Hypothalamus (tissue), 51 donors: ENCODE measurements at regions not wholly inside any gene's neighbourhood (a gene's known extent, or its start where the extent isn't known, plus 50 kb on each side); places are given as distances from the start of the nearest gene placed in this dataset.
"Not testable (repeated sequence)": the region's sequence is repeated elsewhere in the genome, so short reads cannot be mapped to it uniquely, and the experiment has no call there.

Experiments
- DNase-seq, 51 donors: peaks; one replicate each; lab custom pipeline; 2025; lab: John Stamatoyannopoulos, UW

- DNase-seq = no peak
These were observed 316.1 kb downstream of the UTRN start for GRCh38 chr6:144601221-144601620.

DNA sequence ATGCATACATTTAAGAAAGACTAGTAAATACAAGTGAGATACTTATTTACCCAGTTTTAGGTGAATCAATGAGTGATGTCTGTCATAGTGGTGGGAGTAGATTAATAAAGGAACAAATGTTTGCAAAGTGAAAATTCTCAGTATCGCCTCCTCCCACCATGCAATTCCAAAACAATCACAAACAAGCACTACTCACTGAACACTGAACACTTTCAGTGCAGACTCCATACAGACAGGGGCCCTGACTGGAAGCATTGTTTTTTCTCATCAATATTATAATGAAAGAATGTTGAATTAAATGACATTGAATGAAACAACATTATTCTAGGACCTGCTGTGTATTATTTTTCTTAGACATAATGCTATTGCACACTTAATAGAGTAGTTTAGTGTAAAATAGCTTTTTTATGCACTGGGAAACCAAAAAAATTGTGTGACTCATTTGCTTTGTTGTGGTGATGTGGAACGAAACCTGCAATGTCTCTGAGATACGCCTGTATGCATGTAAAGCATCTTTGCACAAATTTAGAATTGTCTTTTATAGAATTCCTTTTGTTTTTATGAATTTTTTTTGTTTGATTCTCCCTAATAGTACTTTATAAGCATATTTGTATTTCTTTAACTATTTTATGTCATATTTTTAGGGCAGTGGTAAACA, 317.5 kb downstream of the UTRN start:
- no peak for DNase-seq

- no peak for DNase-seq
These were observed 320.9 kb downstream of the UTRN start for GRCh38 chr6:144606083-144606482.

- no peak for DNase-seq
These were observed 323.0 kb downstream of the UTRN start for GRCh38 chr6:144607998-144608735.

DNA sequence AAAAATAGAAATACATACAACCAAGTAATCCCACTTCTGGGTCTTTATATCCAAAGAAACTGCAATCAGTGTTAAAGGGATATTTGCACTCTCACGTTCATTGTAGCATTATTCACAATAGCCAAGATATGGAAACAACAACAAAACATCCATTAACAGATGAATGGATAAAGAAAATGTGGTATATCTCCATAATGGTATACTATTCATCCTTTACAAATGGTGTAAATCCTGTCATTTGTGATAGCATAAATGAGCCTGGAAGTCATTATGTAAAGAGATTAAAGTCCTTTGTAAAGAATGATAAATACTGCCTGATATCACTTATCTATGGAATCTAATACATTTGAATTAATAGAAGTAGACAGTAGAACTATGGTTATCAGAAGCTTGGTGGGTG, 327.7 kb downstream of the UTRN start:
- DNase-seq = no peak

GRCh38 chr6:144613859-144614258, 328.7 kb downstream of the UTRN start:
- no peak for DNase-seq

- no peak for DNase-seq
These were observed 330.7 kb downstream of the UTRN start for GRCh38 chr6:144615870-144616269.

DNA sequence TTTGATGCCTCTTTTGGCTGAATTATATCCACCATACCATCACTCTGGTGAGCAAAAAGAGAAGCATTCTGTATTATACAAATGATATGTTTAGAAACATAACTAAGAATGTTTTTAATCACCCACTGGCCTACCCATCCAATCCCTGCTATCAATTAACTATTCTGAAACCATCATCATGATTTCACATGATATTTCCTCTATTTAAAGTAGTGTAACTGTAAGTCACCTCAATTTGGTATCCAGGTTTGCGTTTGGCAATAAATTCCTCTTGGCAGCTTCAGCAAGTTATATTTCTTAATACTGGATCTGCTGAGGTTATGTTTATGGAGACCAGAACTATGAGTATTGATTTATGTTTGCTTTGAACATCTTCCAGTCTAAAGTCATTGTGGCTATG, 332.1 kb downstream of the UTRN start:
- no peak for DNase-seq

GRCh38 chr6:144617708-144618107, 332.6 kb downstream of the UTRN start:
- no peak for DNase-seq

GRCh38 chr6:144619966-144620365, 334.8 kb downstream of the UTRN start:
- no peak for DNase-seq

DNA sequence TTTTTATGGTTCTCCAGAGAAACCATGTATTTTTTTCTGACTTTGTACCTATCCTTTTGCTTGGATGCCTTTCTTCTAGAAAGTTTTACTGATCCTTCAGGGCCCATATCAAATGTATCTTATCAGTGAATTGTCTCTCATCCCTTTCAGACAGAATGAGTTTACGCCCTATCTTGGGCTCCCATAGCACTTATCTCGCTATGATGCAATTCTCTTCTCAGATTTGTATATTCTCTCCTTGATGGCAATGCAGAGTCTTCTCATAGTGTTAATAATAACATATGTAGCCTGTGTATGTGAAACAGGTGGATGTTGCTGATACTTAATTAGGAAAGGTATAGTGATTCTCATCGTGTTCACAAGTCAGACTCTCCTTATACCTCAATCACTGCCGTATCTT, 336.2 kb downstream of the UTRN start:
- DNase-seq = no peak

GRCh38 chr6:144624246-144624645, 339.1 kb downstream of the UTRN start:
- DNase-seq = no peak

DNA sequence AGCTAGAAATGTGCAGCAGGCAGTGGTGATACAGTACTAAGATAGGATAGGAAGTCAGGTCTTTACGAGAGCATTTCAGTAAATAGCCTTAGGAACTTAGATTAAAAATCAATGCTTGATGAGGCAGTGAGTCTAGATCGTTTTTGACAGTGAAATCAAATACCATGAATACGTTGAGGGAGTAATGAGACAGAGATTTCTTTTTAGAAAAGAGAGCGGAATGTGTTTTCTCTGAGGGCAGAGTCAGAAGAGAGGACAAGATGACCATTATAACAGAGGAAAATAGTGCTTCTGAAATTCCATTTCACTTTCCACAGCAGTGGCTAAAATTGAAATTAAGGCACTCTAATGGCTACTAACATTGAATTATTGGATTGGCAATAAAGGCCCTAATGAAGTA, 339.6 kb downstream of the UTRN start:
- no peak for DNase-seq

DNA sequence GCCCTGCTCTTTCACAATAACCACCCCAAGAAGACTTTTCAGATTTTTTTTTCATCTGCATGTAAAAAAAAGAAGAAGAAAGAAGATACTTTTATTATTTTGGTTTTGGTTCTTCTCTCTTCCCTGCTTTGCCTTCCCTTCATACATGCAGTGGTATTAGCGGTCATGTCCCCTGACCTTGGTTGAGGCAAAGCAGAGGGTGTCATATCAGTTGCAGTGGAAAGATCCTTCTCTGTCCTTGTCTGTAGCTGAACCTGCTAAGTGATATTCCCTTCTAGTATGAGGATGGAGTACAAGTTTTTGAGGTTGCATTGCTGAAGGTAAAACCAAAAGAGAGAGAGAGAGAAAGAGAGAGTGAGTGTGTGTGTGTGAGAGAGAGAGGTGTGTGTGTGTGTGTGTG, 345.7 kb downstream of the UTRN start:
- DNase-seq = no peak

GRCh38 chr6:144632266-144632665, 347.1 kb downstream of the UTRN start:
- DNase-seq = no peak

DNA sequence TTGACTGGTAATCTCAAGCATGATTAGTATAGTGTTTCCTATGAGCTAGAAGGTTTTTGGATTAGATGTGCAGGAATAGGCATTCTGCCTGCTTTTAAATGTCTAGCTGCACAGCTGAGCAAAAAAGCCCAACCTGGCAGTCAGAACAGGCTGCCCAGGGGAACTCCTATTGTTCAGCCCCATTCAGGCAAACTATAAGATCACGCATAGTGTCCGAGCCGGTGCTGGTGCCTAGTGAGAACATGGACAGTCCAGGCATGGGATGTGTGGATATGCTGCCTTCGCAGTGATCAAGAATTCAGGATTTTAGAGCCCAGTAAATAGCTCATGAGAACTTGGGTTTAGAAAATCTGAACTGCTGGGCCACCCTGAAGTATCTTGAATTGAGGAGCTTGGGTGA, 348.8 kb downstream of the UTRN start:
- DNase-seq = no peak

GRCh38 chr6:144634371-144634770, 349.2 kb downstream of the UTRN start:
- no peak for DNase-seq

DNA sequence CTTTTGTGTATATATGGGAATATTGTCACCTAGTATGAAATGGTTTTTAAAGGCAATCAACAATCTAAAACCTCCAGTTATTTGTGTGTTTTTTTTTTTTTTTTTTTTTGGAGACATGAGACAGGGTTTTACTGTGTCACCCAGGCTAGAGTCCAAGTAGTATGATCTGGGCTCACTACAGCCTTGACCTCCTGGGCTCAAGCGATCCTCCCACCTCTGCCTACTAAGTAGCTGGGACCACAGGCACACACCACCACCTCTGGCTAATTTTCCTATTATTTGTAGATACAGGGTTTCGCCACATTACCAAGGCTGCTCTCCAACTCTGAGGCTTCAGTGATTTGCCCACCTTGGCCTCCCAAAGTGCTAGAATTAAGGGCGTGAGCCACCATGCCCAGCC, 349.9 kb downstream of the UTRN start:
- DNase-seq = no peak

- not testable (repeated sequence) for DNase-seq
These were observed 350.9 kb downstream of the UTRN start for GRCh38 chr6:144636025-144636424.

DNA sequence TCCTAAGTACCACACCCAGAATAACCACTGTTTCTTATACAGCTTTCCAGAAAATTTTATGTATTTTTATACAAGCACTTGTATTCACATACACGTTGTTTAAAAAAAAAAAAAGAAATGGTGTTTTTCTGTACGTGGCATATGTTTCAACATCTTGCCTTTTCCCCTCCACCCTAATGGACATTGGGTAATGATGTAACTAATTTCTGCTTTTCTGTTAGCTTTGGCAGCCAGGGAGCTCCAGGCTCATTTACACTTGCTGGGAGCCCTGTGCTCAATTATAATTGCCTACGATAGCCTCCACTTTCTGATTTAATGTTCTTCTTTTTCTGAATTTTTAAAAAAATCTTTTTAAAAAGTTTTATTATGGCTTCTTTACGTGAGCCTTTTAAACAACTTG, 352.4 kb downstream of the UTRN start:
- no peak for DNase-seq

DNA sequence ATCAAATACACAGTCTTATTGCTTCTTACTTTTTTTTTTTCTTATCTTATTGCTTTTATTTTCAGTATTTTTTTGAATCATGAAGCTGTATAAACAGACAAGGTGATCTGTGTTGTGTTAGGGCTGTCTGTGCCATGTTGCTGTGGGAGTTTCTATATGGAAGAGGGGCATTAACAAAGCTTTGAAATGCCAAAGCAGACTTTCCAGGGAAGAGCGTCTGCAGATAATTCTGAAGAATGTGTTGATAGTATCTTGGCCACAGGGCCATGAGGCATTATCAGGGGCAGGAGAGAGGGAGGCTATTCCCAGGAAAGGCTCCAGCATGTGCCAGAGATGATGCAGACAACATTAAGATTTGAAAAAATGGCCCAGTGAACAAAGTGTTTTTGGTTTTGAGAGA, 354.5 kb downstream of the UTRN start:
- DNase-seq = no peak

DNA sequence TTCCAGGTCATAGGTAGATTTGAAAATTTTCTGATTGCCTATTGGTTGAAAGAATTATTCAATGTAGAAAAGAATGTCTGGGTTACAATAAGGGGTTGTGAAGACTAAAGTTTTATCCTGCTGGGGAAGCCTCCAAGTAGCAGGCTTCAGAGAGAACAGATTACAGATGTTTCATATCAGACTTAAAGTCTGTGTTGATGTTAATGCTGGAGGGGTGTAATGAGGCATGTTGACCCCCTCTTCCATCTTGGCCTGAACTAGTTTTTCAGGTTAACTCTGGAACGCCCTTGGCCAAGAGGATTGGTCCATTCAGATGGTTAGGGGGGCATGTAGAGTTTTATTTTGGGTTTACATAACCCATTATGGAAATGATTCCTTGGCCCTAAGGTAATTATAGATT, 356.2 kb downstream of the UTRN start:
- no peak for DNase-seq

- no peak for DNase-seq
These were observed 359.6 kb downstream of the UTRN start for GRCh38 chr6:144644776-144645175.
